ENCODE measurements at regions not wholly inside any gene's neighbourhood (a gene's known extent, or its start where the extent isn't known, plus 50 kb on each side); places are given as distances from the start of the nearest gene placed in this dataset.

DNA sequence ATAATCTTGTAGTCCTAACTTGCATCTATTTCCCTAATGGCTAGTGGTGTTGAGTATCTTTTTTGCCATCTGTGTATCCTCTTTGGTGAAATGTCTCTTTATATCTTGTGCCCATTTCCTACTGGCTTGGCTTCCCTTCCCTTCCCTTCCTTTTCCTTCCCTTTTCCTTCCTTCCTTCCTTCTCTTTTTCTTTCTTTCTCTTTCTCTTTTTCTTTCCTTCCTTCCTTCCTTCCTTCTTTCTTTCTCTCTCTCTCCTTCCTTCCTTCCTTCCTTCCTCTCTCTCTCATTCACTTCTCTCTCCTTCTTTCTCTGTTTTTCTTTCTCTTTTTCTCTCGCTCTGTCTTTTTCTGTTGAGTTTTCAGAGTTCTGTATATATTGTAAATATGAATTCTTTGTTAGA is 61.5 kb upstream of the SLC4A4 start:
- CTCF ChIA-PET (ENCODE audit: partially characterized antibody) = interaction anchor here (0.6 to 1.7 kb wide), 4 partner anchors 138 to 433 kb away, joined by 3 read pairs; no protein-coding TSS in a partner anchor

More for the DNA sequence above, 61.5 kb upstream of the SLC4A4 start:
- Histone ChIP-seq H3K23ac (ENCODE audit: insufficient read length) (no peak overlapping the region), H3K36me3 (ENCODE audit: control insufficient read depth in 2 of 4, insufficient read depth in 4 of 4, low read length in 3 of 4) (no peaks in the 10 kb centered on the region), H2AK5ac (ENCODE audit: low read depth, low read length) (no peak overlapping the region), H3K4me3 (ENCODE audit: extremely low read depth in 1 of 4, insufficient read depth in 2 of 4, low read depth in 3 of 4, low read length in 4 of 4) (no peak overlapping the region), H2BK15ac (ENCODE audit: low read length) (no peak overlapping the region), H3K79me2 (ENCODE audit: control insufficient read depth in 1 of 2, insufficient read depth in 2 of 2, low read length in 2 of 2) (no peaks in the 10 kb centered on the region), H4K20me1 (replicated peaks in 1 of 2; ENCODE audit: control insufficient read depth in 1 of 2, insufficient read depth in 2 of 2, low read length in 2 of 2) (no peaks in the 10 kb centered on the region), H2BK20ac (ENCODE audit: low read length) (no peak overlapping the region), H3K56ac (replicated peaks; ENCODE audit: insufficient read length, low read depth, low read length) (no peak overlapping the region), H2BK5ac (ENCODE audit: low read depth, low read length) (no peak overlapping the region), H2BK120ac (replicated peaks; ENCODE audit: low read depth, low read length) (no peak overlapping the region), H3K14ac (ENCODE audit: insufficient read length) (no peak overlapping the region), H3K4me2 (ENCODE audit: insufficient read depth in 1 of 2, low read depth in 2 of 2, low read length in 2 of 2) (no peak overlapping the region), H3K4ac (replicated peaks; ENCODE audit: insufficient read length, low read depth, low read length) (no peak overlapping the region), H4K5ac (ENCODE audit: insufficient read length, low read depth, low read length) (no peak overlapping the region), H3K4me1 (replicated peaks in 1 of 4; ENCODE audit: control insufficient read depth in 3 of 4, insufficient read depth in 4 of 4, low read length in 3 of 4) (peaks cover 0 to 2% (median 1%) of the 10 kb centered on the region in 4 experiments; a peak in 2 of 7 replicates), H3K9ac (replicated peaks in 1 of 4; ENCODE audit: extremely low read depth in 1 of 4, low read depth in 3 of 4, low read length in 3 of 4) (no peak overlapping the region), H3K27ac (ENCODE audit: low read depth, low read length) (no peak overlapping the region), H4K8ac (ENCODE audit: extremely low read depth, insufficient read depth, low read length) (no peak overlapping the region), H2BK12ac (ENCODE audit: low read depth, low read length) (no peak overlapping the region), H3K9me3 (ENCODE audit: insufficient read depth in 2 of 2, low read depth in 1 of 2, low read length in 1 of 2) (no peaks in the 10 kb centered on the region), H3K18ac (ENCODE audit: extremely low read depth, low read length) (no peak overlapping the region), H3K79me1 (ENCODE audit: low read depth, low read length) (no peaks in the 10 kb centered on the region), H3K27me3 (replicated peaks in 1 of 4; ENCODE audit: control insufficient read depth in 3 of 4, extremely low read depth in 1 of 4, insufficient read depth in 3 of 4, low read length in 3 of 4) (no peaks in the 10 kb centered on the region), H3K23me2 (ENCODE audit: low read depth, low read length) (no peaks in the 10 kb centered on the region), H4K91ac (replicated peaks; ENCODE audit: insufficient read length, low read length) (no peak overlapping the region), H2AFZ (ENCODE audit: low read length) (no peak overlapping the region)
- FAIRE-seq = no peak
- POLR2A ChIA-PET (ENCODE audit: partially characterized antibody) = no interaction called here
- DNase-seq (ENCODE audit: low read depth in 1 of 2, low spot score in 2 of 2) = no peak
- TF ChIP-seq SAP30 (IDR thresholded peaks at IDR 0.05; ENCODE audit: insufficient read depth, insufficient replicate concordance, low read length) (no peak), JUN (IDR thresholded peaks at IDR 0.05; ENCODE audit: low read depth, low read length) (no peak)
- WGBS, 2 experiments (ENCODE audit: extremely low coverage in 1 of 2, insufficient coverage in 1 of 2, insufficient read length in 1 of 2, insufficient replicate concordance in 2 of 2, low coverage in 1 of 2, low lambda C conversion rate in 2 of 2, missing lambda C conversion rate in 1 of 2) = 78% methylated on average over 1 of the region's 1 CpG; no CpG with 5 or more reads in 1 of the 2 experiments
